Spinal cord (tissue), 9 donors: ENCODE measurements at regions not wholly inside any gene's neighbourhood (a gene's known extent, or its start where the extent isn't known, plus 50 kb on each side); places are given as distances from the start of the nearest gene placed in this dataset.

Experiments
- DNase-seq, 6 donors: peaks; one replicate each; pipeline versions ENCODE4 v3.0.0 to v3.0.0-alpha.2; 2013 to 2015; ENCODE audit warnings: low spot score in 6 of 6, low read depth in 4 of 6
- H3K27ac ChIP-seq: one replicate; pipeline ENCODE4 v1.5.1; 2013; ENCODE audit warnings: low read depth, low read length, control low read depth
- H3K27me3 ChIP-seq: one replicate; pipeline ENCODE4 v1.6.1; 2013; ENCODE audit warnings: low read length; ENCODE audit not compliant: control insufficient read depth, insufficient read depth
- H3K36me3 ChIP-seq: one replicate; pipeline ENCODE4 v1.6.1; 2013; ENCODE audit warnings: low read length; ENCODE audit not compliant: control insufficient read depth, insufficient read depth
- H3K4me1 ChIP-seq: one replicate; pipeline ENCODE4 v1.6.1; 2013; ENCODE audit warnings: low read length; ENCODE audit not compliant: control insufficient read depth, insufficient read depth
- H3K4me3 ChIP-seq: one replicate; pipeline ENCODE4 v1.5.1; 2013; ENCODE audit warnings: low read depth, low read length, control low read depth
- H3K9me3 ChIP-seq: one replicate; pipeline ENCODE4 v1.6.1; 2013; ENCODE audit warnings: low read length; ENCODE audit not compliant: control insufficient read depth, insufficient read depth
- WGBS: methylation state at CpG from one replicate; pipeline ENCODE4 v1.1.5; 2013; ENCODE audit warnings: missing lambda C conversion rate; ENCODE audit not compliant: insufficient coverage; 5-methylcytosine and 5-hydroxymethylcytosine counted together
- donor health status: healthy.

DNA sequence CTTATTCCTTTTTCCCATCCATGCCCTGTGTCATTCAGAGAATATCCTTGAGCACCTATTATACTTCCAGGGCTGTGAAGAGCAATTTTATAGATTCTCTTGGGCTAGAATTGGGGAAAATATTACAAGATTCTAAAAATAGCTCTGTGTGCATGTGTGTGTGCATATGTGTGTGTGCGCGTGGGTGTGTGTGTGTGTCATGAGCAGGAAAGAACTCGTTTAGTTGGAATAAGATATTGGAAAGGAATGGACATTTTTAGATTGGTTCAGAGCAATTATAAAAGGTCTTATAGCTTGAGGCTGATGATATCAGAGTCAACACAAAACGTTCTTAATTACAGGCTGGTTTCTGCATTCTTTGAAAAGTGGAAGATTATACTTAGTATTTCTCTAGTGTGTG lies 212.1 kb upstream of the COPS8 start:
- Histone ChIP-seq H3K27ac (no peak overlapping the region), H3K36me3 (no peaks in the 10 kb centered on the region), H3K4me1 (no peaks in the 10 kb centered on the region), H3K27me3 (no peaks in the 10 kb centered on the region), H3K9me3 (no peaks in the 10 kb centered on the region), H3K4me3 (no peak overlapping the region)
- WGBS: 76% methylated on average over 4 of the region's 4 CpGs
- DNase-seq: no peak

DNA sequence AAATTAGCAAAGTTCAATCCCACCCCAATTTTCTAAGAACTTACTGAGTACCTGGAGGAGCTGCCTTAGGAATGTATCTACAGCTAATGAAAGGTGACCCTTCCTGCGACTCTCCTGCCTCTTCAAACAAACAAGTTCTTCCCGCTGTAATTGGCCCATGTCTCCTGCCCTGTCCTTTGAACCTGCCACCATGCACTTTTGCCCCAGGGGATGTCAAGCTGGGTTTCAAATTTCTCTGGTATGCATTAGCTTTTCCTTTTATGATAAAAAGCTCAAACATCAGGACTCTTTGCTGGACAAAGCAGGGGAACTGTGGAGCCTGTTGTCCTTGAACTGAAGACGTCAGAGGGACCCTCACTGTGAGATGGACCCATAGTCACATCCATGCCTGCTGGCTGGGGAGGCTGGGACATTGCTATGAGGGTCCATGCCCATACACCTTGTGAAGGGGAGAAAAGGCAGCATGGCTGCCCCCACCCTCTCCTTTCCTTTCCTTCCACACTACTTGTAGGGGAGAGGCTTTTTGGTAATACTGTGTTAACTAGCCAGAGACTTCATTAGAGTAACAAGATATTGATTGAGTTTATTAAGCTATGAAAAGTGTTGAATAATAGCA lies 210.7 kb upstream of the COPS8 start:
- Histone ChIP-seq H3K4me3 (no peak overlapping the region), H3K36me3 (no peaks in the 10 kb centered on the region), H3K9me3 (no peaks in the 10 kb centered on the region), H3K27me3 (no peaks in the 10 kb centered on the region), H3K4me1 (no peaks in the 10 kb centered on the region), H3K27ac (no peak overlapping the region)
- WGBS: 83% methylated on average over 3 of the region's 3 CpGs
- DNase-seq: no peak

DNA sequence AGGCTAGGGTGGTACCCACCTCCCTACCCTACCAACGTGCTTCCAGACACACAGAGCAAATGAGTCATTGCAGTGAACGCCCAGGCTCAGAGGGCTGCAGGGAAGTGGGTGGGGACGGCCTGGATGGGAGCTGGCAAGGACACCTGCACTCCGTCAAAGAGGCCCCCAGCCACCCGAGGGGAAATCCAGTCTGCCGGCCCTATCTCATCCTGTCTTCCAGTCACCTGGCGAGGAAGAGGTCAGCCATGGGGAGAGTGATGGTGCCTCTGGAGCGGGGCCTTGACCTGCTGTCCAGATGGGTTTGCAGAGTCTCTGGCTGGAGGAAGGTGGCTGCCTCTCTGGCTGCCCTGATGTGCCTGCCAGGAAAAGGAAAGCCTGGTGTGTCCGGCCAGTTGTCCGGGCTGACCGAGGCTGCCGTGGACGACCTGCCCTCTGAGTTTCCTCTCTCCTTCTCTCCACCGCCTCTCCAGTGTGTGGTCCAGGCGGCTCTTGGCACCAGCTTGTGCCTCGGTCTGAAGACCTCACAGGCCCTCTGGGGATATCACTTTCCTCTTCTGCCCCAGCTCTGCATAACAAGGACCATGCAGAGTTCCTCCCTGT lies 209.7 kb upstream of the COPS8 start:
- Histone ChIP-seq H3K36me3 (no peaks in the 10 kb centered on the region), H3K9me3 (no peaks in the 10 kb centered on the region), H3K27me3 (no peaks in the 10 kb centered on the region), H3K27ac (no peak overlapping the region), H3K4me3 (no peak overlapping the region), H3K4me1 (no peaks in the 10 kb centered on the region)
- 81% methylated on average over 10 of the region's 16 CpGs for WGBS
- no peak for DNase-seq

GRCh38 chr2:236876642-236877041 lies 209.0 kb upstream of the COPS8 start:
- Histone ChIP-seq H3K4me3 (no peak overlapping the region), H3K9me3 (no peaks in the 10 kb centered on the region), H3K27ac (no peak overlapping the region), H3K36me3 (no peaks in the 10 kb centered on the region), H3K4me1 (no peaks in the 10 kb centered on the region), H3K27me3 (no peaks in the 10 kb centered on the region)
- DNase-seq: no peak
- no CpG with 5 or more reads among the region's 4 CpGs for WGBS

DNA sequence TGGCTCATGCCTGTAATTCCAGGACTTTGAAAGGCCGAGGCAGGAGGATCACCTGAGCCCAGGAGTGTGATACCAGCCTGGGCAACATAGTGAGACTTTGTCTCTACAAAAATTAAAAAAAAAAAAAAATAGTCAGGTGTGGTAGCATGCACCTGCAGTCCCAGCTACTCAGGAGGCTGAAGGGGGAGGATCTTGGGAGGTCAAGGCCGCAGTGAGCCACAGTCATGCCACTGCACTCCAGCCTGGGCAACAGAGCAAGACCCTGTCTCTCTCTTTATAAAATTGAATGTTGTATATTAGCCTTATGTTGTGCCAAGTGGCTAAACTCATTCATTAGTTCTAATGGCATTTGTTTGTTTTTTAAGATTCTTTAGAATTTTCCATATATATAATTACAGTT lies 207.7 kb upstream of the COPS8 start:
- no peak overlapping the region for H3K4me3 ChIP-seq
- H3K4me1 ChIP-seq: no peaks in the 10 kb centered on the region
- no peak for DNase-seq
- 86% methylated on average over 1 of the region's 2 CpGs for WGBS
- no peaks in the 10 kb centered on the region for H3K27me3 ChIP-seq
- H3K9me3 ChIP-seq: no peaks in the 10 kb centered on the region
- no peaks in the 10 kb centered on the region for H3K36me3 ChIP-seq
- H3K27ac ChIP-seq: no peak overlapping the region

DNA sequence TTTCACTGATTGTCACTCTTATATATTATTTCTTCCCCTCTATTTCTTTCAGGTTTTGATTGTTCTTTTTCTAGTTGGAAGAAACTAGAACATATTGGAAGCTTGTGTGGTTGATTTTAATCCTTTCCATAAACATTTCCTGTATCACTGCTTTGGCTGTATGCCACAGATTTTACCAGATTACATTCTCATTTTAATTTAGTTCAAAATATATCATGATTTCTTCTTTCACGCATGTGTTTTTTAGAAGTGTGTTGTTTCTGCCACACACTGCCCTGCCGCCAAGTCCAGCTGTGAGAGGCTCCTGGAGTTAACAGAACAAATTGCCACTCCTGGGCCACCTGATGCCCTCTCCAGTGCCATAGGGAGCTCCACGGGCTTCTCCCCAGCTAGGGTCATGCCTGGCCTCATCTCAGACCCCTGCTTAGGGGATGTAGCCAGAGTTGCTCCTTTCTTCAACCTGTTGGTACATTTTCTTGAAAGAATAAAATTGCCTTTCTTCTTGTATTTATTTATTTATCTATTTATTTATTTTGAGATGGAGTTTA lies 206.2 kb upstream of the COPS8 start:
- H3K36me3 ChIP-seq: no peaks in the 10 kb centered on the region
- DNase-seq: no peak
- H3K9me3 ChIP-seq: no peaks in the 10 kb centered on the region
- H3K4me3 ChIP-seq: no peak overlapping the region
- H3K27me3 ChIP-seq: no peaks in the 10 kb centered on the region
- H3K27ac ChIP-seq: no peak overlapping the region
- H3K4me1 ChIP-seq: no peaks in the 10 kb centered on the region
- WGBS: 88% methylated on average over 2 of the region's 3 CpGs

- H3K27ac ChIP-seq: no peak overlapping the region
- WGBS: 100% methylated on average over 1 of the region's 2 CpGs
- no peaks in the 10 kb centered on the region for H3K36me3 ChIP-seq
- H3K4me3 ChIP-seq: no peak overlapping the region
- H3K27me3 ChIP-seq: no peaks in the 10 kb centered on the region
- no peaks in the 10 kb centered on the region for H3K9me3 ChIP-seq
- DNase-seq: no peak
- no peaks in the 10 kb centered on the region for H3K4me1 ChIP-seq
These were observed 203.6 kb upstream of the COPS8 start for GRCh38 chr2:236882074-236882473.

- no peak overlapping the region for H3K4me3 ChIP-seq
- 100% methylated on average over 2 of the region's 7 CpGs for WGBS
- no peak overlapping the region for H3K27ac ChIP-seq
- no peaks in the 10 kb centered on the region for H3K36me3 ChIP-seq
- H3K27me3 ChIP-seq: no peaks in the 10 kb centered on the region
- DNase-seq: no peak
- peaks cover 1% of the 10 kb centered on the region for H3K4me1 ChIP-seq
- no peaks in the 10 kb centered on the region for H3K9me3 ChIP-seq
These were observed 202.8 kb upstream of the COPS8 start for GRCh38 chr2:236882930-236883329.

- no peak overlapping the region for H3K27ac ChIP-seq
- no peaks in the 10 kb centered on the region for H3K9me3 ChIP-seq
- peaks cover 10% of the 10 kb centered on the region for H3K4me1 ChIP-seq
- H3K36me3 ChIP-seq: no peaks in the 10 kb centered on the region
- H3K27me3 ChIP-seq: no peaks in the 10 kb centered on the region
- DNase-seq: no peak
- no CpG with 5 or more reads among the region's 1 CpG for WGBS
- no peak overlapping the region for H3K4me3 ChIP-seq
These were observed 201.9 kb upstream of the COPS8 start for GRCh38 chr2:236883819-236884218.

DNA sequence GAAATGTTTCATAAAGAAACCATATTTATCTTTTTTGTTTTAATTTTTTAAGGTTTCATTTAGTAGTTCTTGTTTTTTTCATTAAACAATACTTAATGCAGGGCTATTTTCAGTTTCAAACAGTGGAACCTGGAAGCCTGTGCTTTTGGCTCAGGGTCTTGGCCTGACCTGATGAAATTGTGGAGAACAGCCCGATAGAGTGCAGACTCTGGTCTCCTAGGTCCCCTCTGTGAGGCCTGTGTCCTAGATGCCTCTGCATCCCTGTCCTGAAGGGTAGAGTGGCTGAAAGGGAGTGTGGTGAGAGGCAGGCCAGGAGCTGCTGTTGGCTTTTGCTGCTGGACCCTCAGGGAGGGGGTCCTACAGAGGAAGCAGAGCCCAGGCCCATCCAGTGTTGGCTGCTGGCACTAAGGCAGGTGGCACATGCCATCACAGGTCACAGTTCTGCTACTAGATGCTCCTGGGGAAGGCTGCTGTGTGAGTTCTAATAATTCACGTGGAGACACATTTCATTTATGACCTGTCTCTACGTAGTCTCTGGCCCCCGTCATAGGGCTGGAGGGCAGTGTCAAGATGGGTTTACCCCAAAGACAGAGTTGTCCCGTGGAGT lies 201.0 kb upstream of the COPS8 start:
- no peaks in the 10 kb centered on the region for H3K36me3 ChIP-seq
- no peak overlapping the region for H3K4me3 ChIP-seq
- no peaks in the 10 kb centered on the region for H3K27me3 ChIP-seq
- no peak overlapping the region for H3K27ac ChIP-seq
- no peaks in the 10 kb centered on the region for H3K9me3 ChIP-seq
- DNase-seq: no peak
- 58% methylated on average over 5 of the region's 5 CpGs for WGBS
- peaks cover 10% of the 10 kb centered on the region for H3K4me1 ChIP-seq
